ENCODE measurements at regions not wholly inside any gene's neighbourhood (a gene's known extent, or its start where the extent isn't known, plus 50 kb on each side); places are given as distances from the start of the nearest gene placed in this dataset.

GRCh38 chr16:7919782-7920181 lies 587.1 kb downstream of the RBFOX1 start:
- TF ChIP-seq CTCF (IDR thresholded peaks at IDR 0.05) (no peak), POLR2AphosphoS5 (IDR thresholded peaks at IDR 0.05; ENCODE audit: insufficient read depth in 1 of 2, low read depth in 1 of 2) (no peak)

Data from vagina (tissue), 2 donors.